GM18499 (cell line): ENCODE measurements at regions not wholly inside any gene's neighbourhood (a gene's known extent, or its start where the extent isn't known, plus 50 kb on each side); places are given as distances from the start of the nearest gene placed in this dataset.
"Not testable (repeated sequence)": the region's sequence is repeated elsewhere in the genome, so short reads cannot be mapped to it uniquely, and the experiment has no call there.

Source experiments
- ATAC-seq: cut with Tn5 transposase; IDR thresholded peaks from one replicate; pipeline ENCODE4 v1.9.1; 2021; ENCODE audit warnings: moderate number of reproducible peaks; ENCODE audit not compliant: insufficient read depth, unreplicated experiment

DNA sequence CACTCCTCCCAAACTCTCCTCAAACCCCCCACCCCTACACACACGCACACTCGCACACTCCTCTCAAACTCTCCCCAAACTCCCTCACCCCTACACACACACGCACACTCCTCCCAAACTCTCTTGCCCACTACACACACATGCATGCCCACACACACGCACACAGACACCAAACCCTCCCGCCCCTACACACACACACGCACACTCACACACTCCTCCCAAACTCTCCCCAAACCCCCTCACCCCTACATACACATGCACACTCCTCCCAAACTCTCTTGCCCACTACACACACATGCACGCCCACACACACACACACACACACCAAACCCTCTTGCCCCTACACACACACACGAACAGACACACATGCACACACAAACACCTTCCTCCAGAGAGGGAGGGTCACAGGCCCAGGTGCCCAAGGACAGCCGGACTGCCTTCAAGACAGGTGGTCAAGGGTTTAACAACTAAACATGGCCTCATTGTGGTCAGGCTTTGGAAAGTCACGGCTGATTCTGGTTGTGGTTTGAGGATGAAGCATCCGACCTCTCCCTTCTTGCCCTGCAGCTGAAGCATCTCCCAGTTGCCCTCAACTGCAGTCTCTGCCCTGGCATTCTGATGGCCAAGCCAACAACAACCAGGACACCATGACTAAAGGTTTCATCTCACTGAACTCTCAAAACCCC, 72.3 kb upstream of the SNTG2 start:
- ATAC-seq = no peak

- no peak for ATAC-seq
Observed at GRCh38 chr2:877747-878146, 72.9 kb upstream of the SNTG2 start.

GRCh38 chr2:875687-876615, 74.7 kb upstream of the SNTG2 start:
- no peak for ATAC-seq

DNA sequence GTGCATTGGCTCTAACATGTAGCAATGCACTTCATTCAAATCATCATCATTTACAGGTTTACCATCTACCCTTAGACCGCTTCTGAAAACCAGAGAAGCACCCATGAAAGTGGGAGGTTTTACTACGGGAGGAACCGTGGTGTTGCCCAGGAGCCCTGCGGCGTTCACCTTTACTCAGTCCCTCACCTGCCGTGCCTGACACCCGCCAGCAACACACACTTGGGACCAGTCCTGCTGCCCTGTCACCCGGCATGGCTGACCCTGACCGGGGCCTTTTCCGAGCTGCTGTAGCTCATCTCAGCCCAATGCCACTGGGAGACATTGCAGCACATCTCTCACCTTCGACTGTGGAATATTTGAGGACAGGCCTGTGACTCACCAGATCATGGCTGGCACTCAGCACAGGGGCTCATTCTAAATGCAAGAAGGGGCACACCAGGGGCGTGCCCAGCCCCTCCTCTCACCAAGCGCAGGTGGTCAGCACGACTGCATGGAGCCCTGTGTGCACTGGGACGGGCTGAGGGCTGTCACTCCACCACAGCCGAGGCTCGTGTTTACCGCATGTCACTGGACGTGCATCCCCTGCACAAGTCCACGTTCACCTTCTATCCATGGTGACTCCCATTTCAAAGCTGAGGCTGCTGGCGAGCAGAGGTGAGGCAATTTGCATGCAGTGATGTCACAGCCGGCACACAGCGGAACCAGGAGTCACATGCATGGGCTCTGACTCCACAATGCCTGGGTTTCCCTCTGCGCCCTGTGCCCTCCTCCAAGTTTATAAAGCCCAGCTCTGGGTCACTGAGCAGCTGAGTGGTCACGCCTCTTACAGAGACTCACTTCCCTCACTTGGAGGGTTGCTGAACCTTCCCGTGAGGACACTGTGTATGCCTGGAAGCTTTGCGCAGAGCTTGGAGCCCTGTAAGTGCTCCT, 76.7 kb upstream of the SNTG2 start:
- ATAC-seq = no peak

DNA sequence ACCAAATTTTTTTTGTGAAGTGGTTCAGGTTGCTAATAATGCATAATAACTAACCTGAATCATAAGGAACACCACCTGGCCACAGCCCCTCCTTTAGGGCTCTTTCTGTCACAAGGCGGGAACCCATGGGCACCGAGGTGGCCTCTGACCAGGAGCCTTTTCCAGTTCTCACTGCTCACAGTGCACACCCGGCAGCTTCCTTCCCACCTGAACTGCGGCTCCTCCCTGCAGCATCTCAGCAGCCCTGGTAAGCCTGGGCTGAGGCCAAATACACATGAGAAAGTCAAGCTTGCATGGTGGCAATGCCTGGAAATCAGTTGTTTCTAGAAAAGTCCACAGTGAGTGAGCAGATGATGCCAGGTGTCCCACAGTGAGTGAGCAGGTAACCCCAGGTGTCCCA, 77.6 kb upstream of the SNTG2 start:
- no peak for ATAC-seq

GRCh38 chr2:871926-872680, 78.5 kb upstream of the SNTG2 start:
- ATAC-seq = no peak

DNA sequence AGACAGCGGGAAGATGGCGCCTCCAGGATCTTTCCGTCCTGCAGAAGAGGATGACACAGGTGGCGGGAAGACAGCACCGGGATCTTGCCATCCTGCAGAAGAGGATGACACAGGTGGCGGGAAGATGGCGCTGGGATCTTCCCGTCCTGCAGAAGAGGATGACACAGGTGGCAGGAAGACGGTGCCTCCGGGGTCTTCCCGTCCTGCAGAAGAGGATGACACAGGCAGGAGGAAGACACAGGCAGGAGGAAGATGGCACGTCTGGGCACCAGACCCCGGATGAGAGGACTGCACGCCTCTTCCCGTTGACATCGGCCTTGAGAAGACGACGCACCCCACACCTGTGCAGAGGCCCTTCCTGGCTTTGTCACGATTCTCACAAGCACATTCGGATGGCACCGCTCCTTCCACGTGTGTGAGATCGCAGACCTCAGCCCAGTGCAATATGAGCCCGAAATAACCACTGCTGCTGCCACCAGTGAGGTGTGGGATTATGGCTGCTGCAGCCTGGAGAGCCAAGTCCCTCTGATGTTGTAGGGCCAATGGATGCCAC, 79.4 kb upstream of the SNTG2 start:
- ATAC-seq = no peak

GRCh38 chr2:870426-870825, 80.2 kb upstream of the SNTG2 start:
- ATAC-seq = no peak

- no peak for ATAC-seq
Observed at GRCh38 chr2:869894-870293, 80.8 kb upstream of the SNTG2 start.

DNA sequence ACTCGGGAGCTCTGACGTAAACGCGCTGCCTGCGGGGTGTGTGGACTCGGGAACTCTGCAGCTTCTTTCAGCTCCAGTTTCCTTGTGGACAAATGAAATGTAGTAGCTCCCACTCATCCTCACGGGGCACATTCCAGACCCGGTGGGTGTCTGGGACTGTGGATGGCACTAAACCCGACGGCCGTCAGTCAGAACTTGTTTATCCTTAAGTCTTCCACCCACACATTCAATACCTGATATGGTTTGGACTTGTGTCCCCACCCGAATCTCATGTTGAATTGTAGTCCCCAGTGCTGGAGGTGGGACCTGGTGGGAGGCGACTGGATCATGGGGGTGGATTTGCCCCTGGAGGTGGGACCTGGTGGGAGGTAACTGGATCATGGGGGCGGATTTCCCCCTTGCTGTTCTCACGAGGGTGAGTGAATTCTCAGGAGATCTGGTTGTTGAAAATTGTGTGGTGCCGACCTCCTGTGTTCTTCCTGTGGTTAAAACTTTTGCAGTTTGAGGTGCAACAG, 81.2 kb upstream of the SNTG2 start:
- no peak for ATAC-seq

DNA sequence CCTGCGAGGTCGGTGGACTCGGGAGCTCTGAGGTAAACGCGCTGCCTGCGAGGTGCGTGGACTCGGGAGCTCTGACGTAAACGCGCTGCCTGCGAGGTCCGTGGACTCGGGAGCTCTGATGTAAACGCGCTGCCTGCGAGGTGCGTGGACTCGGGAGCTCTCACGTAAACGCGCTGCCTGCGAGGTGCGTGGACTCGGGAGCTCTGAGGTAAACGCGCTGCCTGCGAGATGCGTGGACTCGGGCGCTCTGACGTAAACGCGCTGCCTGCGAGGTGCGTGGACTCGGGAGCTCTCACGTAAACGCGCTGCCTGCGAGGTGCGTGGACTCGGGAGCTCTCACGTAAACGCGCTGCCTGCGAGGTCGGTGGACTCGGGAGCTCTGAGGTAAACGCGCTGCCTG, 81.8 kb upstream of the SNTG2 start:
- not testable (repeated sequence) for ATAC-seq

GRCh38 chr2:867296-867695, 83.4 kb upstream of the SNTG2 start:
- no peak for ATAC-seq

DNA sequence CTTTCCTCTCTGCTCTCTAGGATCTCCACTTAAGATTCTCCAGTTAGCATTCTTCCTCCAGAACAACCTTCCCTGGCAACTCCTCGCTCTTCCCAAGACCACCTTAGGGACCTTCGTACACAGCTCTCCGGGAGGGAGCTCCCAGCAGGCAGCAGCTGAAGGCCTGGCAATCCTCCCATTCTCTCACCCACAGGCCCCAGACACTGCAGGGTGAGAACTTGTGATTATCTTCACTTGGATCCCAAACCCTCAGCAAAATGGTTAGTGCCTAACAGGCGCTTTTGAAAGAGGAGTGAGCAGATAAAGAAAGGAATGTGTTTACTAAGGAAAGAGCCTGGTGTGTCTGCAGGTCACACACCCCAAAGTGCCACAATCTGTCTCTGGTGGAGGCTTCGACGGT, 83.8 kb upstream of the SNTG2 start:
- no peak for ATAC-seq

DNA sequence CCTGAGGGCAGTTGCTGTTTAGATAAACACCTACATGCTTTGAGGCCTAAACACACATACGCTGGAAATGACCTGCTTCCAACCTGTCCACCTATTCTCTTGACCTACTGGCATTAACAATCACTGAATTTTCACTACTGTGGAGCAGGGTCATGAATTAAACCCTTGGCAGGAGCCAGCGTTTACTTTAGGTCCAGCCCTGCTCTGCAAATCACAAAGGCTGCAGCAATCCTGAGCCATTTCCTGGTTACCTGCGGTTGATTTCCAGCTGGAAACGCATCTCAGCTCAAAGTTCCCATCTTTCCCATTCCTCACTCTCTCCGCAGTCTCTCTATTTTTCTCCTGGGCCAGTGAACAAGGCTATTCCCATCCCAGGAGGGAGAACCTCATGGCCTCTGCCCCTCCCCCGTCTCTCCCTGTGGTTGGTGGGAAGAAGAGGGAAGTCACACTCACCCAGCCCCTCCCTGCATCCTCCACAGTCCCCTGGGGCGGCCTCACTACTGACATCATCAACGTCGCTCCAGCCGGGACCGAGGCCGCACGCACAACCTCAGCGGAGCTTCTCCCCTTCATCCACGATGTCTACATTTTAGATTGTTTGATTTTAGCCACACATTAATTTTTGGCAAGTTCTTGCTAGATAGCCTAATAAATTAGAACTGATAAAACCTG, 84.5 kb upstream of the SNTG2 start:
- no peak for ATAC-seq

GRCh38 chr2:864501-865106, 86.0 kb upstream of the SNTG2 start:
- ATAC-seq = no peak

- no peak for ATAC-seq
Observed at GRCh38 chr2:863732-864450, 86.8 kb upstream of the SNTG2 start.

- ATAC-seq = no peak
Observed at GRCh38 chr2:862731-863466, 87.8 kb upstream of the SNTG2 start.
